ENCODE measurements at regions not wholly inside any gene's neighbourhood (a gene's known extent, or its start where the extent isn't known, plus 50 kb on each side); places are given as distances from the start of the nearest gene placed in this dataset.

DNA sequence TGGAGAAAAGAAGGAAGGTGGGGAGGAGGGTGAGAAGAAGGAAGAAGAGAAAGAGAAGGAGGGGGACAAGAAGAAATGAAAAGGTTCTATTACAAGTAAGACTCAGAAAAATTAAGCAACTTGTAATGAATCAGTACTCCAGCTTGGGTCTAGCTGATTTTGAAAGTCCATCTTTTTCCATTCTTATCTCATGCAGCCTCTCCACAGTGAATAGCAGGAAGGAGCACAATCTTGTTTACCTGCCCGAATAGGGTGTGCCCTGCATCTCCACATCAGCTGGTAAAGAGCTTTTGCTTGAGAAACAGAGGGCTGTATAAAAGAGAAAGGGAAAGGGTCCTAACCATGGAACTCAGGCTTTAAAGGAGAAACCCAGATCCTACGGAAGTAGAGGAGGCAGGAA is 348.8 kb downstream of the TPBG start:
- H3K4me3 ChIP-seq = no peak overlapping the region
- 63% methylated on average over 2 of the region's 2 CpGs for WGBS (ENCODE audit: missing lambda C conversion rate)
- H3K9me3 ChIP-seq = no peaks in the 10 kb centered on the region
- no peak for FAIRE-seq
- no peak overlapping the region for H3K27ac ChIP-seq
- ATAC-seq = no peak
- no peaks in the 10 kb centered on the region for H3K4me1 ChIP-seq
- no peak overlapping the region for H3K4me2 ChIP-seq
- ChIA-PET CTCF (interaction anchor here (1.0 to 1.1 kb wide), 2 partner anchors 9 kb away, joined by 3 read pairs; no protein-coding TSS in a partner anchor), POLR2A (no interaction called here)
- no peak for TF ChIP-seq MYC (IDR thresholded peaks at IDR 0.05; ENCODE audit: borderline replicate concordance, low read length)
- no peak for TF ChIP-seq HDAC2 (IDR thresholded peaks at IDR 0.05)
- no peak for TF ChIP-seq HEYL (CRISPR knock-in tag; IDR thresholded peaks at IDR 0.05)
- no peak for TF ChIP-seq NFE2L2 (conservative IDR thresholded peaks at IDR 0.05; ENCODE audit: low read length)
- TF ChIP-seq TFCP2L1 (CRISPR knock-in tag; IDR thresholded peaks at IDR 0.05) = no peak
- TF ChIP-seq KDM5A (IDR thresholded peaks at IDR 0.05) = no peak
- no peak for TF ChIP-seq CEBPB (IDR thresholded peaks at IDR 0.05)
- TF ChIP-seq PBX3 (IDR thresholded peaks at IDR 0.05) = no peak
- no peak for TF ChIP-seq HOXB13 (CRISPR knock-in tag; IDR thresholded peaks at IDR 0.05; ENCODE audit: low read depth)
- TF ChIP-seq USF2 (IDR thresholded peaks at IDR 0.05) = no peak
- no peak for DNase-seq (ENCODE audit: low read depth in 1 of 2, low spot score in 1 of 2)

DNA sequence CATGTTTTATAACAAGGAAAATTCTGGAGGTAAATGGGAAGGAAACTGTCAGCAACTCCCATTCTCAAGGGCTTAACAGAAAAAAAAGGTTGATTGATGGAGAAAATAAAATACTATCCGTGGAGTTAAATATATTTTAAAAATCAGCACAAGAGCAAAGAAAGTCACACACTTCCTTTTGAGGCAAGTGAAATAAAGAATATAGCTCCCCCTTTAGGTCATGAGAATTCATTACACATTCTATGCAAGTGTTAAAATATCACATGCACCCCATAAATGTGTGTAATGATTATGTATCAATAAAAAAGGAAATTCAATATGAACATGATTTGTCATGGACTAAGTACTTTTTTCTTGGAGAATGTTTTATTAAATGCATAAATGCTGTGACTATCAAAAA is 349.2 kb downstream of the TPBG start:
- POLR2A ChIA-PET = no interaction called here
- no peak overlapping the region for H3K4me2 ChIP-seq
- H3K4me3 ChIP-seq = no peak overlapping the region
- ATAC-seq (no peak), FAIRE-seq (no peak), DNase-seq (ENCODE audit: low read depth in 1 of 2, low spot score in 1 of 2) (no peak)
- TF ChIP-seq FOXS1 (CRISPR knock-in tag; IDR thresholded peaks at IDR 0.05) (no peak), HEYL (CRISPR knock-in tag; IDR thresholded peaks at IDR 0.05) (no peak), HDAC2 (IDR thresholded peaks at IDR 0.05) (no peak), ZC3H11A (IDR thresholded peaks at IDR 0.05) (no peak), HES2 (IDR thresholded peaks at IDR 0.05) (no peak), JUNB (IDR thresholded peaks at IDR 0.05) (no peak), JUN (IDR thresholded peaks at IDR 0.05) (no peak), MAFK (IDR thresholded peaks at IDR 0.05; ENCODE audit: partially characterized antibody) (no peak), BHLHE40 (IDR thresholded peaks at IDR 0.05; ENCODE audit: low read depth, low read length) (no peak), MAZ (IDR thresholded peaks at IDR 0.05; ENCODE audit: borderline replicate concordance, low read depth, low read length) (no peak), ZSCAN20 (CRISPR knock-in tag; IDR thresholded peaks at IDR 0.05) (no peak), FOSL2 (IDR thresholded peaks at IDR 0.05) (no peak), FOSL2 (CRISPR knock-in tag; IDR thresholded peaks at IDR 0.05) (no peak), HOXB13 (CRISPR knock-in tag; IDR thresholded peaks at IDR 0.05; ENCODE audit: low read depth) (no peak), TP53 (CRISPR knock-in tag; IDR thresholded peaks at IDR 0.05) (no peak), RAD21 (conservative IDR thresholded peaks at IDR 0.05 in 1 of 2, IDR thresholded peaks at IDR 0.05 in 1 of 2) (no peak), NPAS2 (CRISPR knock-in tag; IDR thresholded peaks at IDR 0.05; ENCODE audit: borderline replicate concordance) (no peak), KDM1A (IDR thresholded peaks at IDR 0.05; ENCODE audit: low read depth) (no peak), CHD4 (IDR thresholded peaks at IDR 0.05; ENCODE audit: borderline replicate concordance) (no peak), EHF (CRISPR knock-in tag; IDR thresholded peaks at IDR 0.05) (no peak)
- TF ChIP-seq, protein P1, sequence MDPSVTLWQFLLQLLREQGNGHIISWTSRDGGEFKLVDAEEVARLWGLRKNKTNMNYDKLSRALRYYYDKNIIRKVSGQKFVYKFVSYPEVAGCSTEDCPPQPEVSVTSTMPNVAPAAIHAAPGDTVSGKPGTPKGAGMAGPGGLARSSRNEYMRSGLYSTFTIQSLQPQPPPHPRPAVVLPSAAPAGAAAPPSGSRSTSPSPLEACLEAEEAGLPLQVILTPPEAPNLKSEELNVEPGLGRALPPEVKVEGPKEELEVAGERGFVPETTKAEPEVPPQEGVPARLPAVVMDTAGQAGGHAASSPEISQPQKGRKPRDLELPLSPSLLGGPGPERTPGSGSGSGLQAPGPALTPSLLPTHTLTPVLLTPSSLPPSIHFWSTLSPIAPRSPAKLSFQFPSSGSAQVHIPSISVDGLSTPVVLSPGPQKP (IDR thresholded peaks at IDR 0.05; ENCODE audit: low read depth, low read length) = no peak
- H3K9me3 ChIP-seq = no peaks in the 10 kb centered on the region
- H3K27ac ChIP-seq = no peak overlapping the region
- CTCF ChIA-PET = no interaction called here
- WGBS (ENCODE audit: missing lambda C conversion rate) = 54% methylated on average over 1 of the region's 1 CpG
- no peaks in the 10 kb centered on the region for H3K4me1 ChIP-seq
